Neural cell (in vitro differentiated cells): ENCODE measurements at regions not wholly inside any gene's neighbourhood (a gene's known extent, or its start where the extent isn't known, plus 50 kb on each side); places are given as distances from the start of the nearest gene placed in this dataset.

Source experiments
- CTCF ChIP-seq: fragments of 450-650 bp; IDR thresholded peaks from 2 replicates; pipeline ENCODE4 v1.5.1; 2014; ENCODE audit warnings: antibody characterized with exemption, mild to moderate bottlenecking, moderate library complexity; ENCODE audit not compliant: poor library complexity, severe bottlenecking
- EP300 ChIP-seq: fragments of 450-650 bp; conservative IDR thresholded peaks from 2 replicates; pipeline ENCODE4 v1.6.1; 2014; ENCODE audit warnings: antibody characterized with exemption, mild to moderate bottlenecking, moderate library complexity; ENCODE audit not compliant: poor library complexity, severe bottlenecking
- EZH2 ChIP-seq: fragments of 200-600, 300-800 bp; shearing (Covaris generic), sonication (generic); IDR thresholded peaks from 2 replicates; pipeline ENCODE4 v1.6.1; 2014; ENCODE audit warnings: antibody characterized with exemption, low read length, borderline replicate concordance, mild to moderate bottlenecking; ENCODE audit not compliant: insufficient read depth, poor library complexity, severe bottlenecking
- POLR2AphosphoS5 ChIP-seq: IDR thresholded peaks from 2 replicates; pipeline ENCODE4 v1.6.1; 2012
- RAD21 ChIP-seq: fragments of 450-650 bp; conservative IDR thresholded peaks from 2 replicates; pipeline ENCODE4 v1.6.1; 2014; ENCODE audit warnings: antibody characterized with exemption, mild to moderate bottlenecking, moderate library complexity
- SMC3 ChIP-seq: fragments of 450-650 bp; conservative IDR thresholded peaks from 2 replicates; pipeline ENCODE4 v1.6.1; 2014; ENCODE audit warnings: antibody characterized with exemption, mild to moderate bottlenecking, moderate library complexity; ENCODE audit not compliant: poor library complexity
- TAF1 ChIP-seq: IDR thresholded peaks from 2 replicates; pipeline ENCODE4 v1.6.1; 2012; ENCODE audit warnings: low read depth

GRCh38 chr12:33222357-33222756 is 217.3 kb downstream of the SYT10 start:
- TF ChIP-seq CTCF (no peak), POLR2AphosphoS5 (no peak), SMC3 (no peak), EP300 (no peak), RAD21 (no peak), EZH2 (no peak), TAF1 (no peak)
